GM21717 (cell line): ENCODE measurements at regions not wholly inside any gene's neighbourhood (a gene's known extent, or its start where the extent isn't known, plus 50 kb on each side); places are given as distances from the start of the nearest gene placed in this dataset.
"Not testable (repeated sequence)": the region's sequence is repeated elsewhere in the genome, so short reads cannot be mapped to it uniquely, and the experiment has no call there.

Experiments
- ATAC-seq: cut with Tn5 transposase; IDR thresholded peaks from one replicate; pipeline ENCODE4 v1.9.1; 2021; ENCODE audit warnings: mild to moderate bottlenecking, moderate library complexity; ENCODE audit not compliant: unreplicated experiment

GRCh38 chr1:116850436-116850835 is 59.3 kb upstream of the PTGFRN start:
- no peak for ATAC-seq

- ATAC-seq: not testable (repeated sequence)
Observed at GRCh38 chr1:116851189-116851588, 58.5 kb upstream of the PTGFRN start.

DNA sequence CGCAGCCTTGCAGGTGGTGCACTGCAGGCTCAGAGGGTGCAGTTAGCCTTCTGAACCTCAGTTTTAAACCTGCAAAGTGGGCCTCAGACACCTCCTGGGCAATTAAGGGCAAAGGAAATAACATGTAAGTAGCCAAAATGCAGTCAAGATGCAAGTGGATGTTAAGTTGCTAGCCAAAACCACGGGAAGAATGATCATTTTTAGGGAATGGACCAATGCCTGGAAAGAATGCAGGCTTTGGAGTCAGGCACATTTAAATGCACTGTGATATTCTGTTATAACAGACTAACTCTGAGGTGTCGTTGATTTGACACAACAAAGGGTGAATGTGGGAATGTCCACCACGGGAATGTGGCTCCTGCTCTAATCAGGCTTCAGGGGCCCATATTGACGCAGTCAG is 57.9 kb upstream of the PTGFRN start:
- no peak for ATAC-seq

GRCh38 chr1:116852367-116852766 is 57.3 kb upstream of the PTGFRN start:
- ATAC-seq: no peak

DNA sequence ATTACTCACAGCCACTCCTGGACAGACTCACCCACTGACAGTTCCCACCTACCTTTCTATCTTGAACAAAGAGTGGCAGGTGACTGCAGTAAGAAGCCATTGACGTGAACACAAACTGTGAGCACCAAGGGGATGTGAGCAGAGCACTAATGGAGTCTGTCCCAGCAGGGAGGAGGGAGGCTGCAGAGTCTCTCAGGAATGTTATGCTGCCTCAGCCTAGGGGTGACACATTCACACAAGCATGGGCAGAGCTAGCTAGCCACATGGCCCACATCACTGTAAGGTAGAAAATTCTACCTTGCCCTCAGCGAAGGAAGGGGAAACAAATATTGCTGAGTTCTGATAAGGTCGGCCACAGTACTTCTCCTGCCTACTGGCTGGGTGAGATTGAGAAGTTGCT is 56.8 kb upstream of the PTGFRN start:
- ATAC-seq: no peak

GRCh38 chr1:116853680-116854402 is 55.9 kb upstream of the PTGFRN start:
- no peak for ATAC-seq

DNA sequence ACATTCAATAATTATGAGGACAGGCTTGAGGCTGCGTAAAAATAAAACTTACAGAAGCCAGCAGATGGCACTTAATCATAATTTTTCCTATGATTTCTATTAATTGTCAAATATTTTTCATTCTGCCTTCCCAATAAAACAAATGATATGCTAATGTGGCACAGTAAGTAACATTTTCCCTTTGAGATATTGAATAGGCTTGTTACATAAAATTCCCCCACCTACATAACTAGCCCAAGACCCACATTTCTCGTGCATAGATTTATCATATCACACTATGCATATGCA is 55.4 kb upstream of the PTGFRN start:
- ATAC-seq: no peak

DNA sequence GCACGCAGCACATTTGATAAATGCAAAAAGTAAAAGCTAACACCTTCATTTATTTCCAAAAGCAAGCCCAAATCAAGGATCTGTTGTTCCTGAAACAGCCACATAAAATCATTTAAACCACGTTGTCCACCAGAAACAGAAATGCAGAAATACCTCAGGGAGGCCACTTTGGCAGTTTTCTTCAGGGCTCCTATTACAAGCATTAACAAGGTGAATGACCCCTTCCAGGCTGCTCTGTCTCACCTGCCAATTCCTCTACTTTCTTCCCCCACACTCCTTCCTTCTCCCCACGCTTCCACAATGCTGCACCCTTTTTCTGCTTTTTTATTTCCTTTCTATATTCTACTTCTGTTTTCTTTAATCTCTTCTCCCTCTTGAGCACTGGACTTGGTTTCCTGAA is 55.0 kb upstream of the PTGFRN start:
- ATAC-seq: no peak

DNA sequence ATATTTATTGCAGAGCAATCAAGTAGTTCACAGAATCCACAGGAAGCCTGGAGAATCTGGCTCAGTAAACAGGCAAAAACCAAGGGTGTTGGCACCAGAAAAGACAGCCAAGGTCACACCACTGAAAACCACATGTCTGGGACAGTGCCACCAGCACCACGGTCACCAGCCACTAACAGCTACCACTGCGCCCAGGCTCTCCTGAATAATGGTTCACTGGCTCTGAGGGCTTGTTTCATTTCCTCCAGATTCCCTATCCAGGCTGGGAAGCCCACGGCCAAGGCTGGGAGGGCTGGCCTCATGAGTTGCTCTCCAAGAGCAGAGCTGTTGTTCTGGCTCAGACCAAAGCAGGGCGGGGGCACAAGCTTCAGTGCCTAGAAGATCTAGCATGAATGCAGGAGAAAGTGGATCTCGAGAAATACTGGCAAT is 54.5 kb upstream of the PTGFRN start:
- ATAC-seq: no peak

- ATAC-seq: no peak
Observed at GRCh38 chr1:116855773-116856201, 53.9 kb upstream of the PTGFRN start.

DNA sequence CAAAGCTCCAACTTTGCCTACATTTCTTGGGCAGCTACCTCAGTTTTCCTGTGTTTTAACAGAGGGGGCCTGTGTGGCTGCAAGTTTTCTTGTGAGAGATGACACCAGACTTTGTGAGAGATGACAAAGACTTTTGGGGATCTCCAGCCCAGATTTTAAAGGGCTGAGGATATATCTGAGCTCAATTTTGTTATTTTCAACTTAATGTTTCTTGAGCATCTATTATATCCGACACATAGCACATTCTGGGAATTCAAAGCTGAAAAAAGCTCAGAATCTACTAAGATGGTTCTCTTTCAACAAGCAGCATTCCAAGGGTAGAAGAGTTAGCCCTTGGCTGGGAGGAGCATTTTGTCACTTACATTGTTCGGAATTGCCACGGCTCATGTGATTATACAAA is 53.4 kb upstream of the PTGFRN start:
- ATAC-seq: no peak

DNA sequence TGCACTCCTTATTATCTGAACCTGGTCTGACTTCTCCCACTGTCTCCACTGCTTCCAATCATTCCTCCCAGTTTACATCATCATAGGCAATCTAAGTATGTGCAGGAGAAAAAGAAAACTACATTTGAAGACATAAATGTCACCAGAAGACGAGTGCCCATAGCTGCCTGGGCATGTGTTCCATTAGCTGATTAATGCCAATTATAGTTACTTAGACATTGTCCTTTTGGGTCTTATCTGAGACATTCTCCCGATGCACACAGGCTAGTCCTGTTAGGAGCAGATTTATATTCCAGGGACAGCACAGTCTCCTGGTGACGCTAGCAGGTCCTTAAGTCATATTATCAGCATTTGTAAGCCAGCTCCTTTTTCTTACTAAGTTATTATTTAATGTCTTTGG is 52.6 kb upstream of the PTGFRN start:
- no peak for ATAC-seq
